SK-N-SH (cell line): ENCODE measurements at regions not wholly inside any gene's neighbourhood (a gene's known extent, or its start where the extent isn't known, plus 50 kb on each side); places are given as distances from the start of the nearest gene placed in this dataset.

Experiments used
- CTCF ChIA-PET: fragments of 300-600, 350-600 bp; formaldehyde crosslinking; extraction: SDS; loops from one replicate; lab custom pipeline; 2021; lab: Yijun Ruan, JAX
- POLR2A ChIA-PET: fragments of 350-600 bp; sonication (Branson Sonifier 250); formaldehyde crosslinking; extraction: SDS; loops from one replicate; lab custom pipeline; 2020; ENCODE audit warnings: antibody characterized with exemption, inconsistent platforms; lab: Yijun Ruan, JAX
- DNase-seq: peaks from one replicate; pipeline ENCODE4 v3.0.0; 2012
- H2AFZ ChIP-seq: fragments of 200-600 bp; sonication (generic); 2 replicates; pipeline ENCODE4 v1.8.1; 2016; ENCODE audit warnings: antibody characterized with exemption, mild to moderate bottlenecking, low read depth
- H3F3A ChIP-seq: fragments of 200-600 bp; sonication (generic); replicated peaks from 2 replicates; pipeline ENCODE3; 2016; ENCODE audit warnings: antibody characterized with exemption, mild to moderate bottlenecking; ENCODE audit not compliant: insufficient read depth
- H3K27ac ChIP-seq, 2 experiments: fragments of 200-500 bp in 1 of 2; fragments of 200-600 bp in 1 of 2; sonication (Bioruptor generic) in 1 of 2; sonication (generic), shearing (Covaris generic) in 1 of 2; 2 replicates each; pipeline versions ENCODE4 v1.5.1 to v1.6.1; 2014 to 2016; ENCODE audit warnings: low read depth in 2 of 2, inconsistent platforms in 1 of 2, low read length in 1 of 2, mild to moderate bottlenecking in 1 of 2, mixed read lengths in 1 of 2
- H3K27me3 ChIP-seq: fragments of 200-600 bp; sonication (generic), shearing (Covaris generic); 2 replicates; pipeline ENCODE4 v1.6.1; 2016; ENCODE audit warnings: mixed run types; ENCODE audit not compliant: insufficient read depth
- H3K36me3 ChIP-seq, 2 experiments: fragments of 200-500 bp in 1 of 2; fragments of 200-600 bp in 1 of 2; sonication (Bioruptor generic) in 1 of 2; sonication (generic) in 1 of 2; replicated peaks in 1 of 2; 2 replicates each; pipeline versions ENCODE3 to v1.5.1; 2014 to 2016; ENCODE audit warnings: low read length in 1 of 2, mild to moderate bottlenecking in 1 of 2; ENCODE audit not compliant: insufficient read depth in 2 of 2, control insufficient read depth in 1 of 2
- H3K4me1 ChIP-seq, 2 experiments: fragments of 200-500 bp in 1 of 2; fragments of 200-600 bp in 1 of 2; sonication (Bioruptor generic) in 1 of 2; sonication (generic), shearing (Covaris generic) in 1 of 2; 2 replicates each; pipeline versions ENCODE4 v1.5.1 to v1.6.1; 2014 to 2016; ENCODE audit warnings: low read depth in 1 of 2, low read length in 1 of 2, mixed run types in 1 of 2; ENCODE audit not compliant: insufficient read depth in 2 of 2, control insufficient read depth in 1 of 2
- H3K4me2 ChIP-seq: fragments of 200-600 bp; sonication (generic), shearing (Covaris generic); 2 replicates; pipeline ENCODE4 v1.6.1; 2017; ENCODE audit warnings: mixed run types
- H3K4me3 ChIP-seq, 2 experiments: fragments of 200-500 bp in 1 of 2; fragments of 200-600 bp in 1 of 2; sonication (Bioruptor generic) in 1 of 2; sonication (generic), shearing (Covaris generic) in 1 of 2; 2 replicates each; pipeline versions ENCODE4 v1.5.1 to v1.8.1; 2014 to 2016; ENCODE audit warnings: low read depth in 2 of 2, inconsistent platforms in 1 of 2, low read length in 1 of 2, mild to moderate bottlenecking in 1 of 2, mixed read lengths in 1 of 2, moderate library complexity in 1 of 2
- H3K79me2 ChIP-seq: fragments of 200-600 bp; sonication (generic); 2 replicates; pipeline ENCODE4 v1.8.1; 2017; ENCODE audit warnings: mild to moderate bottlenecking; ENCODE audit not compliant: insufficient read depth
- H3K9ac ChIP-seq: fragments of 200-600 bp; sonication (generic); 2 replicates; pipeline ENCODE4 v1.6.1; 2017; ENCODE audit warnings: mixed run types
- H3K9me2 ChIP-seq: fragments of 200-600 bp; sonication (generic); 2 replicates; pipeline ENCODE4 v1.6.1; 2017; ENCODE audit warnings: mixed run types
- H3K9me3 ChIP-seq: fragments of 200-600 bp; sonication (generic); 2 replicates; pipeline ENCODE4 v1.6.1; 2017; ENCODE audit warnings: mixed run types, mild to moderate bottlenecking, moderate library complexity
- H4K20me1 ChIP-seq: fragments of 200-600 bp; sonication (generic); 2 replicates; pipeline ENCODE4 v1.6.1; 2017; ENCODE audit warnings: mild to moderate bottlenecking, mixed run types; ENCODE audit not compliant: insufficient read depth
- ELF1 ChIP-seq: IDR thresholded peaks from 2 replicates; pipeline ENCODE4 v1.4.0; 2012
- GATA2 ChIP-seq: sonication (generic); formaldehyde crosslinking; IDR thresholded peaks from 2 replicates; pipeline ENCODE4 v1.5.0; 2020; ENCODE audit warnings: mild to moderate bottlenecking, missing genetic modification reagents
- JUND ChIP-seq: IDR thresholded peaks from 2 replicates; pipeline ENCODE4 v1.4.0; 2012
- MAX ChIP-seq: IDR thresholded peaks from 2 replicates; pipeline ENCODE4 v1.4.0; 2012; ENCODE audit warnings: low read depth
- MEF2A ChIP-seq: IDR thresholded peaks from 2 replicates; pipeline ENCODE4 v1.4.0; 2012; ENCODE audit warnings: low read depth, borderline replicate concordance
- NRF1 ChIP-seq: IDR thresholded peaks from 2 replicates; pipeline ENCODE4 v1.6.1; 2012; ENCODE audit warnings: low read depth, mild to moderate bottlenecking, low read length
- PBX3 ChIP-seq: IDR thresholded peaks from 2 replicates; pipeline ENCODE4; 2012
- POLR2AphosphoS5 ChIP-seq: IDR thresholded peaks from 2 replicates; pipeline ENCODE4 v1.6.1; 2012; ENCODE audit warnings: low read depth, low read length
- RAD21 ChIP-seq: IDR thresholded peaks from 2 replicates; pipeline ENCODE4 v1.6.1; 2012; ENCODE audit warnings: mild to moderate bottlenecking, low read length
- RFX5 ChIP-seq: IDR thresholded peaks from 2 replicates; pipeline ENCODE4 v1.6.1; 2012; ENCODE audit warnings: mild to moderate bottlenecking, improper control_type of control experiment, low read length
- RXRA ChIP-seq: IDR thresholded peaks from 2 replicates; pipeline ENCODE4 v1.4.0; 2012; ENCODE audit warnings: low read depth, mild to moderate bottlenecking, borderline replicate concordance
- SMC3 ChIP-seq: IDR thresholded peaks from 2 replicates; pipeline ENCODE4 v1.6.1; 2012; ENCODE audit warnings: low read depth, low read length, improper control_type of control experiment
- TEAD4 ChIP-seq: IDR thresholded peaks from 2 replicates; pipeline ENCODE4 v1.4.0; 2012; ENCODE audit warnings: mild to moderate bottlenecking, borderline replicate concordance; ENCODE audit not compliant: insufficient read depth
- YY1 ChIP-seq: IDR thresholded peaks from 2 replicates; pipeline ENCODE4 v1.4.0; 2012; ENCODE audit warnings: low read depth, mild to moderate bottlenecking
- WGBS: methylation state at CpG from one replicate; pipeline ENCODE4 v1.1.6; 2017; ENCODE audit warnings: low lambda C conversion rate; 5-methylcytosine and 5-hydroxymethylcytosine counted together
- TF ChIP-seq, protein P1 (sequence below): fragments of 150-350 bp; IDR thresholded peaks from 2 replicates; pipeline ENCODE4 v1.6.1; 2017; ENCODE audit warnings: antibody characterized with exemption, low read length, low read depth, borderline replicate concordance
- TF ChIP-seq, protein P2 (sequence below): fragments of 200-600 bp; sonication (generic); IDR thresholded peaks from 2 replicates; pipeline ENCODE4 v1.6.1; 2017; ENCODE audit warnings: antibody characterized with exemption, mild to moderate bottlenecking, moderate library complexity

DNA sequence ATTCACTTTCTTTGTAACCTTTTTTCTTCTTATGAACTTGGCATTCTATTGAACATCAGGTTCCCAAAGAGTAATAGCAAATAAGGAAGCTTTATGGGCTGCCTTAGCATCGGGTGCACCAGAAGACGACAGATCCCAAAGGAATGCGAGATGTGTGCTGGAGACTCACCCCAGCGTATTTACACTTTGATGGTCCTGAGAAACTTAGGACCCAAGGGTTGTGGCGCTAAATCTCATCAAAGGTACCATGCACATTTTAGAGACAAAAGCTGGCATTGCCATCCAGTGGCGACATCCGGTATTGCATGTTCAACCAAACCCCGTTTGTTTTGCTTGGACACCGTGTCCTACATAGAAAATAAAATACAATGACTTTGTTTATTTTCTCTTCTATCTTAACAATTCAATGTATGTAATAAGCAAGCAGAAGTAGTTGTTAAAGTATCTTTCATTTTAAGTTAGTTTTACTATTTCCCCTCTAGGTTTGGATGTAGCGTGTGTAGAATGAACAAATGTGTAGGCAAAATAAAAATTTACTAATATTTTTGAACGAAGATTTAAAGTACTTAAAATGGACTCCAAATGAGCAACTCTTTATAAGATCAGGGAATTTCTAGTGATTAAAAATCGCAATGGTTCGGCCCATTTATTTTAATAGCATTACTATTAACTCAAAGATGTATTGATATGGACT is 1154.8 kb downstream of the GATA3 start:
- TF ChIP-seq MEF2A: no peak
- no peak for TF ChIP-seq MAX
- TF ChIP-seq PBX3: no peak
- TF ChIP-seq ELF1: no peak
- no peak for TF ChIP-seq YY1
- no peak for TF ChIP-seq TEAD4
- TF ChIP-seq JUND: no peak
- TF ChIP-seq GATA2 (CRISPR knock-in tag): 0 out of 2 replicates have a peak, but pooled peaks have one; percentile 16
- TF ChIP-seq SMC3: peak; percentile 91
- no peak for TF ChIP-seq RXRA
- TF ChIP-seq RAD21: peak; percentile 98
- no peak for TF ChIP-seq RFX5
- TF ChIP-seq, protein P1, sequence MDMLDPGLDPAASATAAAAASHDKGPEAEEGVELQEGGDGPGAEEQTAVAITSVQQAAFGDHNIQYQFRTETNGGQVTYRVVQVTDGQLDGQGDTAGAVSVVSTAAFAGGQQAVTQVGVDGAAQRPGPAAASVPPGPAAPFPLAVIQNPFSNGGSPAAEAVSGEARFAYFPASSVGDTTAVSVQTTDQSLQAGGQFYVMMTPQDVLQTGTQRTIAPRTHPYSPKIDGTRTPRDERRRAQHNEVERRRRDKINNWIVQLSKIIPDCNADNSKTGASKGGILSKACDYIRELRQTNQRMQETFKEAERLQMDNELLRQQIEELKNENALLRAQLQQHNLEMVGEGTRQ: no peak
- no peak for TF ChIP-seq POLR2AphosphoS5
- TF ChIP-seq, protein P2, sequence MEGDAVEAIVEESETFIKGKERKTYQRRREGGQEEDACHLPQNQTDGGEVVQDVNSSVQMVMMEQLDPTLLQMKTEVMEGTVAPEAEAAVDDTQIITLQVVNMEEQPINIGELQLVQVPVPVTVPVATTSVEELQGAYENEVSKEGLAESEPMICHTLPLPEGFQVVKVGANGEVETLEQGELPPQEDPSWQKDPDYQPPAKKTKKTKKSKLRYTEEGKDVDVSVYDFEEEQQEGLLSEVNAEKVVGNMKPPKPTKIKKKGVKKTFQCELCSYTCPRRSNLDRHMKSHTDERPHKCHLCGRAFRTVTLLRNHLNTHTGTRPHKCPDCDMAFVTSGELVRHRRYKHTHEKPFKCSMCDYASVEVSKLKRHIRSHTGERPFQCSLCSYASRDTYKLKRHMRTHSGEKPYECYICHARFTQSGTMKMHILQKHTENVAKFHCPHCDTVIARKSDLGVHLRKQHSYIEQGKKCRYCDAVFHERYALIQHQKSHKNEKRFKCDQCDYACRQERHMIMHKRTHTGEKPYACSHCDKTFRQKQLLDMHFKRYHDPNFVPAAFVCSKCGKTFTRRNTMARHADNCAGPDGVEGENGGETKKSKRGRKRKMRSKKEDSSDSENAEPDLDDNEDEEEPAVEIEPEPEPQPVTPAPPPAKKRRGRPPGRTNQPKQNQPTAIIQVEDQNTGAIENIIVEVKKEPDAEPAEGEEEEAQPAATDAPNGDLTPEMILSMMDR: peak; percentile 88
- TF ChIP-seq NRF1: no peak
- Histone ChIP-seq H3F3A (no peaks in the 10 kb centered on the region), H3K36me3 (no peaks in the 10 kb centered on the region), H3K79me2 (no peaks in the 10 kb centered on the region), H3K9ac (no peak overlapping the region), H3K4me1 (peaks cover 0 to 7% of the 10 kb centered on the region in 2 experiments; a peak in 2 of 4 replicates), H3K9me2 (no peaks in the 10 kb centered on the region), H4K20me1 (no peaks in the 10 kb centered on the region), H3K9me3 (no peaks in the 10 kb centered on the region), H2AFZ (no peak overlapping the region; the same call in 1 of the 2 replicates), H3K4me2 (no peak overlapping the region), H3K27ac (peak overlapping the region in 1 of 2 experiments; percentile 68; a peak in 1 of 4 replicates), H3K4me3 (no peak overlapping the region; a peak in 1 of 4 replicates), H3K27me3 (no peaks in the 10 kb centered on the region)
- ChIA-PET POLR2A (interaction anchor here (0.8 kb wide), 1 partner anchor 336 kb away, joined by 3 read pairs; no protein-coding TSS in a partner anchor), CTCF (interaction anchor here (0.6 to 3.1 kb wide), 52 partner anchors 9 to 1684 kb away, joined by 3 to 14 read pairs (median 4); partner anchors contain the start of gene TAF3)
- DNase-seq: peak; percentile 63
- WGBS: 17% methylated on average over 13 of the region's 13 CpGs
